NCI-H2196 (cell line): ENCODE measurements at regions not wholly inside any gene's neighbourhood (a gene's known extent, or its start where the extent isn't known, plus 50 kb on each side); places are given as distances from the start of the nearest gene placed in this dataset.
"Not testable (repeated sequence)": the region's sequence is repeated elsewhere in the genome, so short reads cannot be mapped to it uniquely, and the experiment has no call there.

Experiments used
- DNase-seq: peaks from one replicate; lab custom pipeline; 2025; ENCODE audit not compliant: unreplicated experiment; lab: John Stamatoyannopoulos, UW

DNA sequence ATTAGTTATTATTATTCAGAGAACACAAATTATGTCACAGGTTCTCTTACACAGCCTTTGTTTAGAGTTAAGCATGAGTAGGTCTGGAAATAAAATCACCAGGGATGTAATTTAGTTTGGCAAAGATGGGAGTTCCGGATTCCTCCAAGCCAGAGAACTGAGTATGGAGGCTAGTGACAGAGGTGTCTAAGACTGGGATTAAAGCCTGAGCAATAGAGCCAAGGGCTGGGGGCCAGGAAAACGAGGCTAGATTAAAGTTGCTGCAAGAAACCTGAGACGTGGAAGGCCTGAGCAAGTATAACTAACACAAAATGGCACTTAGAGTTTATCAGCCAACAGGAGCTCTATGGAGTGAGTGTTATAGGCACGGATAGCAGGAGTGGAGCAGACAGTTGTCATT lies 381.6 kb downstream of the SRGAP2C start:
- DNase-seq = no peak

DNA sequence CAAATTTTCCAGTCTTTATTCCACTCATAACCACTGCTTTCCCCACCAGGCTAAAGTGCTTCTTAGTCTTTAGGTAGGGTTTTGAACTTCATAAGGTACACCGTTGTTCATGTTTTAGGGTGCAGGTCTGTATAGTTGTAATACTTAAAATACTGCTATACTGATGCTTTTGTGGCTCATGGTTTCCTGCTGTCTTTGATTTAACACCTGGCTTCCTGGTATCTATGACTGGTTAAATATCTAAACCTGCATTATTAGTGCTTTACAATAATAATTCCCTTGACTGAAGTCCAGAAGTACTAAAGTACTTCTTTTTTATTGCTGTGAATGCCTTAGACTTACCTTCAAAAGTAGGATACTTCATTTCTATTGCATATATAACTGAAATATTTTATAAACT lies 384.7 kb downstream of the SRGAP2C start:
- DNase-seq = no peak

DNA sequence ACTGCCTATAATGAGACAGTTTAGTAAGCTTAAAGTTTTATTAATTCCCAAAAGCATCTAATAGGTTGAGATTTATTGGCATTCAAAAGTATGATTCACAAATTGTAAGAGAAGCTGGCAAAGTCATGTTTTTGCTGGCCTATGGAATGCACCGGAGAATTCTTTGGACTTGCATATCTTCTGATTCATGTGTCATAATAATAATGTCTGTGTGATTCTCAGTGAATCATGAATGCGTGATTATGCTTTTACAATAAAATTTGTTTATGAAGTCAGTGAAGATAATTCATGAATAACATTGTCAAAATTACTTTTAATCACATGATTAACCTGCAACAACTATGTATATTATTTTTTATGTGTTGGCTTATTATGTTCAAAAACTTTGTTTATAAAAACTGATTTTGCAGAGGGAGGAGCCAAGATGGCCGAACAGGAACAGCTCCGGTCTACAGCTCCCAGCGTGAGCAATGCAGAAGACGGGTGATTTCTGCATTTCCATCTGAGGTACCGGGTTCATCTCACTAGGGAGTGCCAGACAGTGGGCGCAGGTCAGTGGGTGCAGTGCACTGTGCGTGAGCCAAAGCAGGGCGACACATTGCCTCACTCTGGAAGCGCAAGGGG lies 389.2 kb downstream of the SRGAP2C start:
- not testable (repeated sequence) for DNase-seq

DNA sequence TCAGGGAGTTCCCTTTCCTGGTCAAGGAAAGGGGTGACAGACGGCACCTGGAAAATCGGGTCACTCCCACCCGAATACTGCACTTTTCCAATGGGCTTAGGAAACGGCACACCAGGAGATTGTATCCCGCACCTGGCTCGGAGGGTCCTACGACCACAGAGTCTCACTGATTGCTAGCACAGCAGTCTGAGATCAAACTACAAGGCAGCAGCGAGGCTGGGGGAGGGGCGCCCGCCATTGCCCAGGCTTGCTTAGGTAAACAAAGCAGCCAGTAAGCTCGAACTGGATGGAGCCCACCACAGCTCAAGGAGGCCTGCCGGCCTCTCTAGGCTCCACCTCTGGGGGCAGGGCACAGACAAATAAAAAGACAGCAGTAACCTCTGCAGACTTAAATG lies 389.7 kb downstream of the SRGAP2C start:
- not testable (repeated sequence) for DNase-seq

DNA sequence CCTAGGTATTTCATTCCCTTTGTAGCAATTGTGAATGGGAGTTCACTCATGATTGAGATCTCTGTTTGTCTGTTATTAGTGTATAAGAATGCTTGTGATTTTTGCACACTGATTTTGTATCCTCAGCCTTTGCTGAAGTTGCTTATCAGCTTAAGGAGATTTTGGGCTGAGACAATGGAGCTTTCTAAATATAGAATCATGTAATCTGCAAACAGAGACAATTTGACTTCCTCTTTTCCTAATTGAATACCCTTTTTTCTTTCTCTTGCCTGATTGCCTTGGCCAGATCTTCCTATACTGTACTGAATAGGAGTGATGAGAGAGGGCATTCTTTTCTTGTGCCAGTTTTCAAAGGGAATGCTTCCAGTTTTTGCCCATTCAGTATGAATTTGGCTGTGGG lies 398.1 kb downstream of the SRGAP2C start:
- not testable (repeated sequence) for DNase-seq

DNA sequence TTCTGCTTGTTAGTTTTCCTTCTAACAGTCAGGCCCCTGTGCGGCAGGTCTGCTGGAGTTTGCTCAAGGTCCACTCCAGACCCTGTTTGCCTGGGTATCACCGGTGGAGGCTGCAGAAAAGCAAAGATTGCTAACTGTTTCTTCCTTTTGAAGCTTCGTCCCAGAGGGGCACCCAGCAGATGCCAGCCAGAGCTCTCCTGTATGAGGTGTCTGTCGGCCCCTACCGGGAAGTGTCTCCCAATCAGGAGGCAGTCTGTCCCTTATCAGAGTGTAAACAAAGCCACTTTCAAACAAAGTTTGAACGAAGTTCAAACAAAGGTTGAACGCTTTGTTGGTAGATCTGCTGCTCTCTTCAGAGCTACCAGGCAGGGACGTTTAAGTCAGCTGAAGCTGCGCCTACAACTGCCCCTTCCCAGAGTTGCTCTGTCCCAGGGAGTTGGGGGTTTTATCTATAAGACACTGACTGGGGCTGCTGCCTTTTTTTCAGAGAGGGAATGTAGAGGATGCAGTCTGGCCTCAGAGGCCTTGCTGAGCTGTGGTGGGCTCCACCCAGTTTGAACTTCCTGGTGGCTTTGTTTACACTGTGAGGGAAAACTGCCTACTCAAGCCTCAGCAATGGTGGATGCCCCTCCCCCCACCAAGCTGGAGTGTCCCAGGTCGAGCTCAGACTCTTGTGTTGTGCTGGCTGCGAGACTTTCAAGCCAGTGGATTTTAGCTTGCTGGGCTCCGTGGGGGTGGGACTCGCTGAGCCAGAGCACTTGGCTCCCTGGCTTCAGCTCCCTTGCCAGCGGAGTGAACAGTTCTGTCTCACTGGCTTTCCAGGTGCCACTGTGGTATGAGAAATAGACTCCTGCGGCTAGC lies 401.8 kb downstream of the SRGAP2C start:
- no peak for DNase-seq

DNA sequence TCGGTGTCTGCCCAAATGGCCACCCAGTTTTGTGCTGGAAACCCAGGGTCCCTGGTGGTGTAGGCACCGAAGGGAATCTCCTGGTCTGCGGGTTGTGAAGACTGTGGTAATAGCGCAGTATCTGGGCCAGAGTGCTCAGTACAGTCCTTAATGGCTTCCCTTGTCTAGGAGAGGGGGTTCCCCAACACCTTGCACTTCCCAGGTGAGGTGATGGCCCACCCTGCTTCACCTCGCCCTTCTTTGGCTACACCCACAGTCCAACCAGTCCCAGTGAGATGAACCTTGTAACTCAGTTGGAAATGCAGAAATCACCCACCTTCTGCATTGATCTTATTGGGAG lies 402.4 kb downstream of the SRGAP2C start:
- DNase-seq = no peak

DNA sequence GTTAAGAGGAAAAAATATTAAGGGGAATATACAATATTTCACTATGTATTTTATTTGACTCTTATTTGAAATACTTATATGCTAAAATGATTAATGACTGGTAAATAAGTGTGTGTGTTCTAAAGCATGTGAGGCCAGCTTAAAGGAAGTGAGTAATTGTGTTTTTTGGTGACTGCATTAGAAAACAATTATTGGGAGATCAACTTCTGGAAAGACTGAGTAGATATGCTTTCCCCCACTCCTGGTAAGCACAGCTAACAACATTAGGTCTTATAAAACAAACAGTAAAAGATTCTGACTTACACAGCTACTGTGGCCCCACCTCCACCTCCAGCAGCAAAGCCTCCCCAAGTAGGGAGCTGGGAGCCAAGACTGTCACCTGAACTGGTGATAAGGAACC lies 403.0 kb downstream of the SRGAP2C start:
- DNase-seq = no peak

DNA sequence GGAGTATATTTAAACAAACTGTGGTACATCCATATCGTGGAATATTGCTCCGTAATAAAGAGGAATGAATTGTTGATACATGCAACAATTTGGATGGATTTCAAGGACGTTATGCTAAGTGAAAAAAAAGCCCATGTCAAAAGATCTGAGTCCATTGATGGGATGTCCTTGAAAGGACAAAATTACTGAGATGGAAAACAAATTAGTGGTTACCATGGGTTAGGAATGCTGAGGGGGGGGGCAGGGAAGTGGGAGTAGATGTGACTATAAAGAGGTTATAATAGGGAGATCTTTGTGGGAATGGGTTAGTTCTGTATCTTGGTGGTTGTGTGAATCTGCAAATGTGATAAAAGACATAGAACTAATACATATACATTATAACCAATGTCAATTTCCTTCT lies 409.3 kb downstream of the SRGAP2C start:
- no peak for DNase-seq

DNA sequence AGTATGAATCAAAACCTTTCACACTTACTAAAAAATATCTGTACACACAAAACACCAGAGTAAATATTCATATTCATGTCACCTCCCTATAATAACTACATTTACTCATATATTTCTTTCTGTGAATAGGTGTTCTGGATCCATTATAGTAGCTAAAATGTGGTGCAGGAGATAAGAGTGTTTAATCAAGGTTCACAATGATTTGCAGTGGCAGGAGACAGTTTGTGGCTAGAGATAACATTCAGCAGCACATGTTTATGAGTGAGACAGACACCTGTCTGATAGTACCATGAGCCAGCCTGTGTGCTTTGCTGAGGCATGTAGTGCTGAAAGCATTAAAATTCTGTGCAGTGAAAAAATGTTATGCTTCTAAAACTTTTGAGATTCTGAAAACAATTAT lies 410.3 kb downstream of the SRGAP2C start:
- DNase-seq = no peak

DNA sequence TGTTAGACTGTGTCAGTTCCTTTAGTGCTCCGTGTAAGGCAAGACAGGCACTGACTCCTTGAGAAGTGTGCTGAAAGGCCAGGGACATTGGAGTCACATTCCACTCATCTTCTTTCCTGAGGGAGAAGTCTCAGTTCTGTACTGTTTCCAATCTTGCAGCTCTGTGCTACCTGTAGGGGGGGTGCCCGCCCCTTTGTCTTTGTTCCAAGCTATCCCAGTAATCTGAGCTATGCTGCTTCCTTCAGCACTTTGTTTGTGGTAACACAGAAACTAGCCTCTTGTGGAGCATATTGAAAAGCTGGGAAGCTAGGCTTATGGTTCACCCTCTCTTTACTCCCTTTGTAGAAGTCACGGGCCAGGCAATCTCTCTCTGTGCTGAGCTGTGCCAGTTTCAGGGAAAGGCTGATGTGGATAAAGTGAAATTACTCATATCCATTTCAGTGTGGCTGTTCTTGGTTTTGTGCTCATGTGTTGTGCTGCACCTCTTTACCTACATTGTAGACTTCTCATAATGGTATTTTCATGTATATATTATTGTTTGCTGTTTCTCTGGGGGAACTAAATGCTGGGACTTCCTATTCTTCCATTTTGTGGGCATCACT lies 420.2 kb downstream of the SRGAP2C start:
- DNase-seq = not testable (repeated sequence)

DNA sequence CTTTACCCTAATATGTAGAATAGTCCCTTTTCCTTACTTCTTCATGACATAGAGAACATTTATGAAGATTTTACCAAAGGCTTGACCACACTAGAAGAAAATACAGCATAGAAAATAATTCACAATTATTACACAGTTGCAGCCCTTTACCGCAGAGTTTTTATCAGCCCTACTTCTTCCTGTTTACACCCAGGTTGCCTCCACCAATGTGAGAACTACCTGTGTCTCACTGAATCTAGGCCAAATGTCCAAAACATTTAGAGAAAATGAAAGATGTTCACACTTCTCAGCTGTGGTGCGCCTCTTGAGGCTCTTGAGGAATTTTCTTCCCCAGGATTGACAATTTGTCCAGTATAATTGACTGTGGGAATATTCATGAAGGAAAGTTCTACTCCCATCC lies 422.7 kb downstream of the SRGAP2C start:
- DNase-seq = not testable (repeated sequence)
